ENCODE measurements at regions not wholly inside any gene's neighbourhood (a gene's known extent, or its start where the extent isn't known, plus 50 kb on each side); places are given as distances from the start of the nearest gene placed in this dataset.

GRCh38 chr4:117968606-117969005 is 65.7 kb upstream of the NDST3 start:
- H3K4me1 Mint-ChIP-seq, result no peaks in the 10 kb centered on the region
- no peak for ATAC-seq (ENCODE audit: low read depth in 2 of 2)
- H3K27me3 Mint-ChIP-seq, result no peaks in the 10 kb centered on the region
- peaks cover 0 to 6% (median 2%) of the 10 kb centered on the region in 7 donors for H3K9me3 Mint-ChIP-seq
- no peak for DNase-seq
- no peaks in the 10 kb centered on the region for H3K36me3 Mint-ChIP-seq
- no peak overlapping the region for H3K27ac Mint-ChIP-seq
- no peak overlapping the region for H3K4me3 Mint-ChIP-seq

- Mint-ChIP-seq H3K27me3 (no peaks in the 10 kb centered on the region), H3K27ac (no peak overlapping the region), H3K4me3 (no peak overlapping the region), H3K36me3 (no peaks in the 10 kb centered on the region), H3K4me1 (no peaks in the 10 kb centered on the region), H3K9me3 (peaks cover 0 to 5% (median 0%) of the 10 kb centered on the region in 7 donors)
- DNase-seq (no peak), ATAC-seq (ENCODE audit: low read depth in 2 of 2) (no peak)
These were observed 62.9 kb upstream of the NDST3 start for GRCh38 chr4:117971403-117971802.

- Mint-ChIP-seq H3K36me3 (no peaks in the 10 kb centered on the region), H3K4me1 (peaks cover 0 to 2% (median 0%) of the 10 kb centered on the region in 3 donors), H3K4me3 (no peak overlapping the region), H3K27me3 (no peaks in the 10 kb centered on the region), H3K27ac (no peak overlapping the region), H3K9me3 (no peaks in the 10 kb centered on the region)
- ATAC-seq (ENCODE audit: low read depth in 2 of 2), result no peak
- DNase-seq, result no peak
These were observed 50.5 kb upstream of the NDST3 start for GRCh38 chr4:117983541-117984365.

- H3K4me1 Mint-ChIP-seq, result peaks cover 0 to 2% (median 0%) of the 10 kb centered on the region in 3 donors
- no peaks in the 10 kb centered on the region for H3K27me3 Mint-ChIP-seq
- no peak overlapping the region for H3K4me3 Mint-ChIP-seq
- ATAC-seq (ENCODE audit: low read depth in 2 of 2), result no peak
- no peak for DNase-seq
- no peak overlapping the region for H3K27ac Mint-ChIP-seq
- no peaks in the 10 kb centered on the region for H3K9me3 Mint-ChIP-seq
- H3K36me3 Mint-ChIP-seq, result no peaks in the 10 kb centered on the region
These were observed 50.0 kb upstream of the NDST3 start for GRCh38 chr4:117984366-117984680.

All from naive B cell (primary cell).